Testis (tissue), 2 donors: ENCODE measurements at regions not wholly inside any gene's neighbourhood (a gene's known extent, or its start where the extent isn't known, plus 50 kb on each side); places are given as distances from the start of the nearest gene placed in this dataset.

Experiments used
- DNase-seq: peaks from one replicate; pipeline ENCODE4 v3.0.0-alpha.2; 2019
- H3K27ac ChIP-seq, 2 donors: fragments of 200-600 bp; sonication (generic); one replicate each; pipeline ENCODE4 v1.5.1; 2019
- H3K27me3 ChIP-seq: fragments of 200-600 bp; sonication (generic); one replicate; pipeline ENCODE4 v1.5.1; 2019
- H3K36me3 ChIP-seq: fragments of 200-600 bp; sonication (generic); one replicate; pipeline ENCODE4 v1.5.1; 2017; ENCODE audit warnings: low read depth; ENCODE audit errors: missing control alignments
- H3K4me1 ChIP-seq: fragments of 200-600 bp; sonication (generic); one replicate; pipeline ENCODE4 v1.5.1; 2019
- H3K4me3 ChIP-seq, 2 donors: fragments of 200-600 bp; sonication (generic); one replicate each; pipeline ENCODE4 v1.5.1; 2017 to 2019
- H3K9me3 ChIP-seq: fragments of 200-600 bp; sonication (generic); one replicate; pipeline ENCODE4 v1.5.1; 2017
- POLR2A ChIP-seq: fragments of 450-650 bp; IDR thresholded peaks from one replicate; pipeline ENCODE4 v1.6.1; 2017; ENCODE audit warnings: antibody characterized with exemption, mild to moderate bottlenecking, moderate library complexity
- WGBS, 2 donors: methylation state at CpG; one replicate each; pipeline ENCODE4 v1.1.5; 2018; 5-methylcytosine and 5-hydroxymethylcytosine counted together
- intact Hi-C: fragments of 100-400 bp; cut with DNase I; formaldehyde crosslinking; loops from one replicate; pipeline ENCODE4 v1.15.1; 2023; ENCODE audit warnings: low total_unique reads
- TF ChIP-seq, protein P1 (sequence below), 3 experiments: fragments of 450-650 bp in 2 of 3; fragments of 200-600 bp in 1 of 3; sonication (generic) in 1 of 3; IDR thresholded peaks; one replicate each; pipeline ENCODE4 v1.5.1; 2016 to 2019; ENCODE audit warnings: antibody characterized with exemption in 3 of 3, mild to moderate bottlenecking in 2 of 3, moderate library complexity in 1 of 3

DNA sequence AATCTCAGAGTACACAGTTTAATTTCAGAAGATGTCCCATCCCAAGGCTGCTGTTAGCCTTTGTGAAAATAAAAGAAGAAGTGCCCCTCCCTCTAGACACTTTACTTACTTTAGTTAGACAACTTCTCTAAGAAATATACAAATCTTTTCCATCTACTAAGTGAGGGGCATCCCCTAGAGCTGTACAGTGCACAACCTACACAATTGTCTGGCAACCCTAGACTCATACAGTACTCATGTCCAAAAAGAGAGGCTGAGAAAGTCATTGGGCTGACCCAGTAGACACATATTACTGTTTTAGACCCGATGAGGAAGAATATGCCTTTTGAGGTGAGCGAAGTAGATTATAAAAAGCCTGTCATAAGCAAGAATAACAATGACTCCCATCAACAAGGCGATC lies 297.6 kb downstream of the IDS start:
- TF ChIP-seq POLR2A, result no peak
- TF ChIP-seq, protein P1, sequence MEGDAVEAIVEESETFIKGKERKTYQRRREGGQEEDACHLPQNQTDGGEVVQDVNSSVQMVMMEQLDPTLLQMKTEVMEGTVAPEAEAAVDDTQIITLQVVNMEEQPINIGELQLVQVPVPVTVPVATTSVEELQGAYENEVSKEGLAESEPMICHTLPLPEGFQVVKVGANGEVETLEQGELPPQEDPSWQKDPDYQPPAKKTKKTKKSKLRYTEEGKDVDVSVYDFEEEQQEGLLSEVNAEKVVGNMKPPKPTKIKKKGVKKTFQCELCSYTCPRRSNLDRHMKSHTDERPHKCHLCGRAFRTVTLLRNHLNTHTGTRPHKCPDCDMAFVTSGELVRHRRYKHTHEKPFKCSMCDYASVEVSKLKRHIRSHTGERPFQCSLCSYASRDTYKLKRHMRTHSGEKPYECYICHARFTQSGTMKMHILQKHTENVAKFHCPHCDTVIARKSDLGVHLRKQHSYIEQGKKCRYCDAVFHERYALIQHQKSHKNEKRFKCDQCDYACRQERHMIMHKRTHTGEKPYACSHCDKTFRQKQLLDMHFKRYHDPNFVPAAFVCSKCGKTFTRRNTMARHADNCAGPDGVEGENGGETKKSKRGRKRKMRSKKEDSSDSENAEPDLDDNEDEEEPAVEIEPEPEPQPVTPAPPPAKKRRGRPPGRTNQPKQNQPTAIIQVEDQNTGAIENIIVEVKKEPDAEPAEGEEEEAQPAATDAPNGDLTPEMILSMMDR (IDR thresholded peaks at IDR 0.05), result no peak
- intact Hi-C loops, result no loop called here

DNA sequence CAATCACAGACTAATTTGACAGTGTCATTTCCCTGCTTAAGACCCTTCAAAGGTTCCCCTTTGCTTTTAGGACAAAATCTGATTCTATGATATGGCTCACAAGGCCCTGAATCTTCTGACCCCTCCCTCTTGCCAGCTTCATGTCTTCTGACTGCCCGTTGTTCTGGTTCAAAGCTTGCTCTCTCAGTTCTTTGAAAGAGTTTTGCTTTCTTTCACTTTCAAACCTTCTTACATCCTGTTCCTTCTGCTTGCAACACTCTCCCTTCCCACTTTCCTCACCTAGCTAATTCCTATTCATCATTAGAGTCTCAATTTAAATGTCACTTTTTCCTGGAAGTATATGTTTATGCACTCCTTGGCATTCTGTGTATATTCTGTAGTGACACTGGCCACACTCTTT lies 299.2 kb downstream of the IDS start:
- no peak for DNase-seq
- Histone ChIP-seq H3K36me3 (no peaks in the 10 kb centered on the region), H3K9me3 (no peaks in the 10 kb centered on the region), H3K4me3 (no peak overlapping the region), H3K27me3 (no peaks in the 10 kb centered on the region), H3K4me1 (no peaks in the 10 kb centered on the region), H3K27ac (no peak overlapping the region)
- WGBS, 2 donors, result 60 to 67% methylated on average over 1 of the region's 1 CpG
- intact Hi-C loops, result no loop called here
- TF ChIP-seq, protein P1 (IDR thresholded peaks at IDR 0.05), result no peak
- TF ChIP-seq POLR2A, result no peak

More for the DNA sequence above, 297.6 kb downstream of the IDS start:
- Histone ChIP-seq H3K36me3 (no peaks in the 10 kb centered on the region), H3K4me1 (no peaks in the 10 kb centered on the region), H3K9me3 (no peaks in the 10 kb centered on the region), H3K4me3 (no peak overlapping the region), H3K27me3 (no peaks in the 10 kb centered on the region), H3K27ac (no peak overlapping the region)
- no peak for DNase-seq
- whole genome bisulfite sequencing, 2 donors, result 64 to 70% methylated on average over 3 of the region's 3 CpGs

DNA sequence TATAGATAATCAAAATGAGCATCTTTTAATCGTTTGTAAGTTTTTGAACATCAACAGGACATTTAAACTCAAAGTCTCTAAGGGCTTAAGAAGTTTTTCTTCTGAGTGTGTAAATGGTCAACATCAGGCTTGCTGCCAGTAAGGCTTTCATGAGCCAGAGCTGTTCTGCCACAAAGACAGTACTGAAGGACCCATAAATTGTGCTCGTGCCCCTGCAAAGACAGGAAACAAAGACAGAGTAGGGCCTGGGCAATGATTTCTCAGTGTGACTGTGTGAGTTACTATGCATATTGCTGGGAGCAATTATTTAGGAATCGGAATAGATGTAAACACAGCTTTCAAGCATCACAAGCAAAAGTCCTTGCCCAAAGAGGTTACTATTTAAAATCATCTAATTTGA lies 300.0 kb downstream of the IDS start:
- Histone ChIP-seq H3K36me3 (no peaks in the 10 kb centered on the region), H3K27me3 (no peaks in the 10 kb centered on the region), H3K9me3 (no peaks in the 10 kb centered on the region), H3K27ac (no peak overlapping the region), H3K4me1 (no peaks in the 10 kb centered on the region), H3K4me3 (no peak overlapping the region)
- TF ChIP-seq POLR2A, result no peak
- TF ChIP-seq, protein P1 (IDR thresholded peaks at IDR 0.05), result no peak
- intact Hi-C loops, result no loop called here
- no peak for DNase-seq
- 44 to 46% methylated on average over 3 of the region's 3 CpGs for WGBS, 2 donors

- DNase-seq, result no peak
- no peak overlapping the region for H3K27ac ChIP-seq
- H3K36me3 ChIP-seq, result no peaks in the 10 kb centered on the region
- H3K27me3 ChIP-seq, result no peaks in the 10 kb centered on the region
- 68 to 79% methylated on average over 4 of the region's 4 CpGs for WGBS, 2 donors
- H3K4me1 ChIP-seq, result no peaks in the 10 kb centered on the region
- no peak overlapping the region for H3K4me3 ChIP-seq
- H3K9me3 ChIP-seq, result no peaks in the 10 kb centered on the region
- TF ChIP-seq, protein P1 (IDR thresholded peaks at IDR 0.05), result no peak
- TF ChIP-seq POLR2A, result no peak
- intact Hi-C loops, result no loop called here
These were observed 305.4 kb downstream of the IDS start for GRCh38 chrX:149199734-149200133.

DNA sequence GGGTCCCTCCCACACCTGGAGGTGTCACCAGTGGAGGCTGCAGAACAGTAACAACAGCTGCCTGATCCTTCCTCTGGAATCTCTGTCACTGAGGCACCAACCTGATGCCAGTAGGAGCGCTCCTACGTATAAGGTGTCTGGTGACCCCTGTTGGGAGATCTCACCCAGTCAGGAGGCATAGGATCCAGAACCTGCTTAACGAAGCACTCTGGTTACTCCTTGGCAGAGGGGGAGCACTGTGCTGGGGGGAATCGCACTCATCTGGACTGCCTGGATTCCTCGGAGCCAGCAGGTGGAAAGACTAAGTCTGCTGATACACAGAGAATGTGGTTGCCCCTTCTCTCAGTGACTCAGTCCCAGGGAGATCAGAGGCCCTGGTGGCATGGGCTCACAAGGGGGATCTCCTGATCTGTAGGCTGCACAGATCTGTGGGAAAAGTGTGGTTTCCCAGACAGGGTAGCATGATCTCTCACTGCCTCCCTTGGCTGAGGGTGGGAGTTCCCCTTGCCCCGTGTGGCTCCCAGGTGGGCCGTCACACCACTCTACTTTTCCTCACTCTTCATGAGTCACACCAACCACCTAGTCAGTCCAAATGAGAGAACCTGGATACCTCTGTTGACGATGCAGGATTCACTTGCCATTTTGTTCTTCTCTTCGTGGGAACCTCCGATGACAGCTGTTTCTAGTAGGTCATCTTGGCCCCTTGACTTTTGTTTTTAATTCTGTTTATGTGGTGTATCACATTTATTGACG lies 305.9 kb downstream of the IDS start:
- intact Hi-C loops, result no loop called here

More for the DNA sequence above, 305.9 kb downstream of the IDS start:
- H3K4me1 ChIP-seq, result no peaks in the 10 kb centered on the region
- DNase-seq, result no peak
- 78 to 86% methylated on average over 7 to 10 of the region's 11 CpGs for WGBS, 2 donors
- H3K9me3 ChIP-seq, result no peaks in the 10 kb centered on the region
- no peaks in the 10 kb centered on the region for H3K27me3 ChIP-seq
- H3K27ac ChIP-seq, result no peak overlapping the region
- H3K36me3 ChIP-seq, result no peaks in the 10 kb centered on the region
- no peak for TF ChIP-seq POLR2A
- TF ChIP-seq, protein P1 (IDR thresholded peaks at IDR 0.05), result no peak
- H3K4me3 ChIP-seq, result no peak overlapping the region
